A549 (cell line): ENCODE measurements at regions not wholly inside any gene's neighbourhood (a gene's known extent, or its start where the extent isn't known, plus 50 kb on each side); places are given as distances from the start of the nearest gene placed in this dataset.

Experiments
- BCL3 ChIP-seq: fragments of >200 bp; sonication (Bioruptor Twin); formaldehyde crosslinking; IDR thresholded peaks from 3 replicates; pipeline ENCODE4 v1.6.1; 2016
- CTCF ChIP-seq: fragments of >200 bp; sonication (Bioruptor Twin); formaldehyde crosslinking; IDR thresholded peaks from 3 replicates; pipeline ENCODE4 v1.5.1; 2016
- ELK1 ChIP-seq: fragments of 150-350 bp; IDR thresholded peaks from 2 replicates; pipeline ENCODE4 v1.6.1; 2014; ENCODE audit warnings: low read depth, mild to moderate bottlenecking, low read length
- JUN ChIP-seq, 2 experiments: fragments of >200 bp; sonication (Bioruptor Twin); formaldehyde crosslinking; IDR thresholded peaks; 2 replicates in 1 of 2; 3 replicates in 1 of 2; pipeline ENCODE4 v1.6.1; 2016 to 2017
- JUNB ChIP-seq: fragments of >200 bp; sonication (Bioruptor Twin); formaldehyde crosslinking; IDR thresholded peaks from 2 replicates; pipeline ENCODE4 v1.6.1; 2016
- POLR2A ChIP-seq: IDR thresholded peaks from 2 replicates; pipeline ENCODE4 v1.6.1; 2012; ENCODE audit warnings: mild to moderate bottlenecking, low read length
- POLR2AphosphoS2 ChIP-seq: conservative IDR thresholded peaks from 2 replicates; pipeline ENCODE4 v1.6.1; 2012; ENCODE audit warnings: low read length, improper control_type of control experiment, inconsistent platforms
- REST ChIP-seq: fragments of 200-600 bp; sonication (generic); IDR thresholded peaks from 2 replicates; pipeline ENCODE4 v1.6.1; 2016; ENCODE audit warnings: antibody characterized with exemption, mild to moderate bottlenecking, moderate library complexity
- RFX5 ChIP-seq: fragments of 450-650 bp; IDR thresholded peaks from 2 replicates; pipeline ENCODE4 v1.7.1; 2014; ENCODE audit warnings: antibody characterized with exemption, mild to moderate bottlenecking, moderate library complexity

GRCh38 chr22:47553436-47553835 is 791.0 kb downstream of the TBC1D22A start:
- TF ChIP-seq CTCF: no peak
- TF ChIP-seq BCL3: no peak
- TF ChIP-seq POLR2A: no peak
- TF ChIP-seq RFX5: no peak
- no peak for TF ChIP-seq JUNB
- no peak for TF ChIP-seq POLR2AphosphoS2
- no peak for TF ChIP-seq REST
- TF ChIP-seq JUN (IDR thresholded peaks at IDR 0.05): no peak
- TF ChIP-seq ELK1: no peak
